GM12892 (cell line): ENCODE measurements at regions not wholly inside any gene's neighbourhood (a gene's known extent, or its start where the extent isn't known, plus 50 kb on each side); places are given as distances from the start of the nearest gene placed in this dataset.

Experiments
- POLR2A ChIP-seq: IDR thresholded peaks from 2 replicates; pipeline ENCODE4 v1.6.1; 2011; ENCODE audit warnings: low read depth, low read length, control low read depth
- POLR2AphosphoS5 ChIP-seq: IDR thresholded peaks from 2 replicates; pipeline ENCODE4 v1.6.1; 2011; ENCODE audit warnings: low read depth, low read length, control low read depth

- TF ChIP-seq POLR2AphosphoS5 (no peak), POLR2A (no peak)
These were observed 104.5 kb downstream of the NXPE2 start for GRCh38 chr11:114782650-114783310.
